SIG-M5 treated with dmso at 0.1 percent for 504 hours (cell line): ENCODE measurements at regions not wholly inside any gene's neighbourhood (a gene's known extent, or its start where the extent isn't known, plus 50 kb on each side); places are given as distances from the start of the nearest gene placed in this dataset.
A peak's percentile ranks its signal among the peaks of the same experiment; 100 is the strongest.
"Not testable (repeated sequence)": the region's sequence is repeated elsewhere in the genome, so short reads cannot be mapped to it uniquely, and the experiment has no call there.

Source experiments
- DNase-seq: peaks from one replicate; lab custom pipeline; 2025; ENCODE audit not compliant: unreplicated experiment; lab: John Stamatoyannopoulos, UW

DNA sequence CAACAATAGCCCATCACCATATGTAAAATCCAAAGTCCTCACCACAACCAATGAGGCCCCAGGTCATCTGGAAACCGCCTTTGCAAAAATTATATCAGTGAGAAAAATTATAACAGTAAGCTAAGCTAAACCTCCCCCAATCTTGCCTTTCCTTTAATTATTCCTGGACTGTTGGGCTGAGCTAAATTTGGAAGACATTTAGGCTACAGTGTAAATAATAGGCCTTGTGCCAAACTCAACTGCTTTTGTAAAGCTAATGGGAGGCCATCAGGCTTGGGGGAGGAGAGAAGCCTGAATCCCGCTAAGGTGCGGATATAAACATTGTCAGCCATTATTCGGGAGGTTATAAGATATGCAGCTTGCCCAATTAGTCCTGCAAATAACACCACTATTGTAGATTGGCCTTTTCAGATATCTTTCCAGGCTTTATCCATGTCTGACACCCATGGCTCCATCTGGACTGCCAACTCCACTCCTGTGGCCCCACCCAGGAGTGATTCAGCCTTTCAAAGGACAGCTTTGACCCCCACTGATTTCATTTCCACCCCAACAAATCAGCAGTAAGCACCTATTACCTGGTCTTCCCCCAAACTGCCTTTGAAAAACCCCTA is 53.0 kb upstream of the CA12 start:
- DNase-seq: no peak

DNA sequence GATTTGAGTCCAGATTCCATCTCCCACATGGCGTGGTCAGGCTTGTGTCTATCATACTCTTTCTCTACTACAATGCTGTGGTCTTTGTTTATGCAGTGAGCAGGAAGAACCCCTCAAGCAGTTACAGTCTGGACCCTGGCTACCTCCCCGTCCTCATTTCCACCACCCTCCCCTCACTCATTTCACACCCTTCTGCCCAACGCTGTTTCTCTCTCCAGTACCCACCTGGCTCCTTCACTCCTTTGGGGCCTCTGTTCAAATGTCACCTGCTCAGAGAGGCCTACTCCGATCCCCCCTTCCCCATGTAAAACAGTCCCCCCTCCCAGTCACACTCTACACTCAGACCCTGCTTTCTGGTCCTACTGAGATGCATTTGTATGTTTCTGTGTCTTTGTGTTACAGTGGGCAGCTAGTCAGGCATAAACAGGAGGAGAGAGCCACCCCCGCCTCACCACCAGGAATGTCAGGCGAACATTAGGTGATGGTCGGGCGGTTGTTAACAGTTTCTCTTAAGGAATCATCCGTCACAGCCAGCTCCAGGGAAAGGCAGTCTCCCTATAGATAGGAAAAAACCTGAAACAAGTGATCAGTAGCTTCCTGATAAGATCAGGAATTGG is 53.7 kb upstream of the CA12 start:
- no peak for DNase-seq

DNA sequence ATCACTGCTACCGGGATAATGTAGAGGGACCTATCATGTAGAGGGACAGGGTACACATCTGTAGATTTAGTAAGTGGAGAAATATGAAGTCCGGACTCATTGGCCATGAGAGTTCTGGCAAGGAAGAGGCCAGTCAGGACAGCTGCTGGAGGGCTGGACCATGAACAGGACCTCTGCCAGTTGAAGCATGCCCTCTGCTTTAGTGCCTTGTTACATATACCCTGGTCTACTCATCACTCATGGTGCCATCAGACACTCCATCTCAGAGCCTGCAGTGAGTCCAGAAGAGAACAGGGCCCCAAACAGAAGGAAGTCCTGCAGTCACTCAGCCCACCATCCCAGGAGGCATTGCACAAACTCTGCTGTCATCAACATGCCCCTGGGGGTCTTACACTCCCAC is 54.7 kb upstream of the CA12 start:
- no peak for DNase-seq

DNA sequence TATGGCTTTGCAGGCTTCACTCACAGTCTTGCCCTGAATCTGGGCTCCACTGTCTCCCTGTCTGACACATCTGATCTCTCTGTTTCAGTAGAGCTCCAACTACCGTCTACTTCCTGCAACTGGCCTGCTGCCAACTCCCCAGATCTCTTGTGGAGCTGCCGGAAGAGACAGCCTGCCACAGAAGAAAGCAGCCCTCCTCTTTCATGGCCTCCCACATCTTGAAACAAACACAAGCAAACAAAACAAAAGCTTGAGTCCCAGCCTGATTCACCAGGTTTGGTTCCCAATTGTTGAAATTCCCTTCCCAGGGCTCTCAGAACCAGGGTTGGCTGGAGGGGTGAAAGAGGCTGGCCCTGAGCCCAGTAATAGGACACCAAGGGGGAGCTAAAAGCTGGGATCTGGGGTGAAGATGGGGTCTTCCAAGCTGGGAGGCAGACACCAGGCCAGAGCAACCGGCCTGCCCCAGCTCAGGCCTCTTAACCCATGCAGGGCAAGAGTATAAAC is 55.3 kb upstream of the CA12 start:
- DNase-seq: peak; percentile 69

GRCh38 chr15:63439536-63440264 is 58.1 kb upstream of the CA12 start:
- no peak for DNase-seq

DNA sequence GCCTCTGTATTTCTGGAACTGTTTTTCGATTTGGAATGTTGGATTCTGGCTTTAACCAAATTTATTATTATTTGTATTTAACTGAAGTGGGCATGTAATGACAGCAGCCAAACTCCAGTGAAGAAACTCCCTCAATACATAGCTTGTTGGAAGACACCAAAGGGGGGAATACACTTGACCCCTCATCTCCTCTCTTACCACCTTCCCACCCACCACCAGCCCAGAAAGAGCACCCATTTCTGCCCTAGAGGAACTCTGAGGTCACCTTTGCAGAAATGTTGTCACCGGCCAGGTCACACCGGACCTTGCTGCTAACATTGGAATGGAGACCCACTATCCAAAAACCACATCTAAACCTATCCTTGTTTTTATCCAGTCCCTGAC is 58.6 kb upstream of the CA12 start:
- DNase-seq: no peak

- no peak for DNase-seq
Measured at GRCh38 chr15:63440756-63441155, 59.1 kb upstream of the CA12 start.

DNA sequence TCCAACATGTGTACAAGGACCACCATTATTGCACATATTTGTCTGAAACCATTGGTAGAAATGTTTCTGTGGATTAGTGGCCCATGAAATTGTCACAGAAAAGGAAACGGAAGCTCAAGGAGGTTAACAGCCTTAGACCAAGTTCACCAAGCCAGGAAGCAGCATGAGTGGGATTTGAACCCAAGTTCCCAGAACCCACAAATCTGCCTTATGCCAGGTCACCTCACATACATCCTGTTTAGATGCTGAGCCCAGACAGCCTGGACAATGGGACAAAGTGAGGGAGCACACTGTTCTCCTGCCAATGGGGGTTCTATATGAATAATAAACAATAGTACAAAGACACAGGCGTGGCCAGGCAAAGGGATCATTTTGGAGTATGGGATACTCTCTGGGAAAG is 59.6 kb upstream of the CA12 start:
- DNase-seq: no peak

DNA sequence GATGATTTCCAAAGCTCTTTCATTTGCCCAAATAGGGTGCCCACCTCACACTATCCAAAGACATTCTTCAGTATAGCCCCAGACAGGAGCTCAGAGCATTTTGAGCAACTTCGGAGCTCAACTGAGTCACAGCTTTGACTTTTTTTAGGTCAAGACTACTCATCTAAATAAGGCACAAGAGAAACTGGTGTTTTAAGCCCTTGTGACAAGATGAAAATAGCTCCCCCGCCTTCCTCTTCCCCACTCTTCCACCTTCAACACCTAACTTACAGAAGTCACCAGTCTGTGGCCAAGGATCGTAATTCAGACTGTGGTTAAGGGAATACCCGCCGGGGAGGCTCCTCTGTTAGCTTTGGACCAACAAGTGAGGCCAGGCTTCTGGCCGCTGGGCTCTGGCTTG is 60.4 kb upstream of the CA12 start:
- DNase-seq: no peak

- DNase-seq: no peak
Measured at GRCh38 chr15:63444611-63445010, 59.8 kb upstream of the USP3 start.

DNA sequence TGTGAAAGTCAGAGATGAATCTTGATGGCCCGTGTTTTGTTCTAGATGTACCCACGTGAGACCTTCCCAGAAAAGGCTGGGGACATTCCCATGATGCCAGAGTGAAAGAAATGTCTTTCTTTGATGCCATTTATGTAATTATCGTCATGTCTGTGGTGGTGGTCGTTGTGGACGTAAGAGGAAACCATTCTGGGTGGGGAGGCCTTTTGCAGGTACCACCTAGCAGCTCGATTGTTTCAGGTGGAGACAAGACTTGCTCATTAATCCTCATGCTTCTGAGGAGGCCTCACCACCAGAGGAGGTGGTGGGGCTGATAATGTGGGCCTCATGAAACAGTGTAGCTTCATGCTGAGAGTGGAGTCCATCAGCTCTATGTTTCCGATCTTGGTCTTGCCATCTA is 58.1 kb upstream of the USP3 start:
- no peak for DNase-seq

DNA sequence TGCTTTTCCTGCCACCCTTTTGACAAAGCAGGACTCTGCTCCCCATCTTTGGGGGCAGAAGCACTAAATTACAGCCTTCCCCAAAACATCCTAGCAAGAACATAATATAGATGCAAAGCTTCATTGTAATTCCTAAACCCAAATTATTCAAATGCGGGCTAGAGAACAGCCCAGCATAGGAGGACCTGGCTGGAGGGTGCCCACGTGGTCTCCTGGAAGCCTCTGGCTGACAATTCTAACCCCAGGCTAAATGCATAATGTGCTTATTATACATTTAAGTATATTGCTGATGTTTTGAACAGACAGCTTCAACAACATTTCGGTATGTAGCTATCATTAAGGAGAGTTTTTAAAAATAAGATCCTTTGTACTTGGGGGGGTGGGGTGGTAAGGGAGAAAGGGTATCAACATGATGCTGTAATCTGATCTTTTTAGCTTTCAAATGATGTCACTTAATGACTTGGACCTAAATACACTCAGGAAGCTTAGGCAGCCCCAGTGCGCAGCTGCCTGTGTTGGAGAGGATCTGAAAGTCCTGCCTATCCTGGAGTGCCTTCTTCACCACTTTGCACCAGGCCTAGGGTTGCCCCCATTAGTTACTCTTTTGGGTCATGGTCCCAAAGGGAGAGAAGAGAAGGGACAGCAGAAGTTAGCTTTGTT is 57.2 kb upstream of the USP3 start:
- peak; percentile 3 for DNase-seq

DNA sequence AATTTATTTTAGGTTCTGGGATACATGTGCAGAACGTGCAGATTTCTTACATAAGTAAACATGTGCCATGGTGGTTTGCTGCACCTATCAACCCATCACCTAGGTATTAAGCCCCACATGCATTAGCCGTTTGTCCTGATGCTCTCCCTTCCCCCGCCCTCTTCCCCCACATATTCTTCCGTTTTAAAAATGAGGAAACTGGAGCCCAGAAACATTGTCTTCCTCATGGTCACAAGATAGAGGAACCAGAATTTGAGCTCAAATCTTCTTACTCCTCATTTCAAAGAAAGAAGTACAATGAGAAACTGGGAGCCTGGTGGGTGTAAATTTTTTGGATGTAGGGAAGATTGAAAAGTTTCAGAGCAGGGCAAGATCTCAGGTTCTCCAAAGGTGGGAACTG is 56.1 kb upstream of the USP3 start:
- peak; percentile 86 for DNase-seq

- DNase-seq: not testable (repeated sequence)
Measured at GRCh38 chr15:63448872-63449555, 55.4 kb upstream of the USP3 start.

DNA sequence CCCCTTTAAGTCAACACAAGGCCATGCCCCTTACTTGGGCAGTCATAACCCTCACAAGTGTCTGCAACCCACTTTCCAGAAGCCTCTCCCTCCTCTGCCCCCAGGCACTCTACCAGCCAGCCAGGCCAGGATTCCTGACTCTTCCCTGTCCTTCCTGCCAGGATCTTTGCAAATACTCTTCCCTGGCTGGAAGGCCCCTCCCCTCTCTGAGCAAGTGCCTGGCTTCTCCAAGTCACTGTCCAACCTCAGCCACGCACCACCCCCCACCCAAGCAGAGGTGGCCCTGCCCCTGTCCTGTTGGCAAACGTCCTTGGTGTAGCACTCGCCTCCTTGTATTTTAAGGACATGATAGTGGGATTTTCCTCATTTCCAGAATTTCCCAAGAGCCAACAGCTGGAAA is 54.7 kb upstream of the USP3 start:
- DNase-seq: no peak

DNA sequence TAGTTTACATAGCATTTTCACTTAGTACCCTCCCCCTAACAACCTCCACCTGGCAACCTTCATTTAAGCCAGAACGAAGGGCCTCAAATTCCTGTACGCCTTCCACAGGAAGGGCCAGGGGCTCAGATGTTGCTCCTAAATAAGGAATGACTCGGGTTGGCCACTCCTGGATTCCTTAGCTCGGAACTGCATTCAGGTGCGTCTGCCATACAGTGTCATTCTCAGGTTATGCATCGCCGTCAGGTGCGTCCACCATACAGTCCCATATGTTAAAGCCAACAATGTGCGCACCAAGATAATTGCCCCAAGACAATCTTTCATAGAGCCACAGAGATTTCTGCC is 53.5 kb upstream of the USP3 start:
- DNase-seq: no peak

- no peak for DNase-seq
Measured at GRCh38 chr15:63451671-63452315, 52.6 kb upstream of the USP3 start.

- DNase-seq: no peak
Measured at GRCh38 chr15:63452552-63453136, 51.7 kb upstream of the USP3 start.

DNA sequence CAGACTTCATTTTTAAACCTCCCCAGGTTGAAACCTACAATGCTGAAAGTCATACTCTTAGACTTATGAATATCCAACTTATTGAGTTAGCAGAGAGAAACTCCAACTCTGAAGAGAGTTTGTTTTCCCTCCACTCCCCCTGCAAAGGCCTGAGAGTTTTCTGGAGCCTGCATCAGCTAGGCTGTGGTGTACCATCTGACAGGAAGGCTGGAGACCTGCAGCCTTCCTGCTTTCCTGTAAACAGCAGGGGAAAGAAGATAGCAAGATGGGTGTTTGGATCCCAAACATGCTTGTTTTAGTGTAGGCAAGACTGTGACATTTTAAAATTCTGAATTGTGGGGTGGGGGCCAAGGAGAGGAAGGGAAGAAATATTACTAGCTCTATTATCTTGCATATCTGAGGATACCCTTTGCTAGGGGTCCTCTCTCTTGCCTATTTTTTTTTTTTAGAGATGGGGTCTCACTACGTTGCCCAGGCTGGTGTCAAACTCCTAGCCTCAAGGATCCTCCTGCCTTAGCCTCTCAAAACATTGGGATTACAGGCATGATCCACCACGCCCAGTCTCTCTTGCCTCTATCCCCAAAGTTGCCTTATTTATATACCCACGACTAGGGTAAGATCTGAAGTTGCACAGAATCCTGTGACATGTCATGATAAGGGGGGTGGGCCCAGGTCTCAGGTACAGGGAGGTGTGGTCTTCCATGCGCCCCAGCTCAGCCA is 51.0 kb upstream of the USP3 start:
- DNase-seq: no peak
